ENCODE measurements at regions not wholly inside any gene's neighbourhood (a gene's known extent, or its start where the extent isn't known, plus 50 kb on each side); places are given as distances from the start of the nearest gene placed in this dataset.

- no CpG with 5 or more reads among the region's 12 CpGs for WGBS, 2 donors (ENCODE audit: extremely low coverage in 2 of 2, insufficient read length in 2 of 2, insufficient replicate concordance in 1 of 2)
- no peak overlapping the region for H2BK12ac ChIP-seq (ENCODE audit: low read length)
- no peak overlapping the region for H3K9ac ChIP-seq (ENCODE audit: low read depth, low read length, poor library complexity)
- peaks cover 6 to 8% of the 10 kb centered on the region in 2 donors for H3K9me3 ChIP-seq (replicated peaks in 1 of 2; ENCODE audit: control insufficient read depth in 2 of 2, insufficient read depth in 1 of 2, low read depth in 1 of 2, low read length in 2 of 2)
- no peak overlapping the region for H2AFZ ChIP-seq (ENCODE audit: low read length)
- no peak overlapping the region for H3K18ac ChIP-seq (ENCODE audit: low read length)
- H2BK15ac ChIP-seq (ENCODE audit: low read length) = no peak overlapping the region
- no peak overlapping the region for H3K4me2 ChIP-seq (ENCODE audit: insufficient read depth, low read length, poor library complexity, severe bottlenecking)
- no peak for DNase-seq (ENCODE audit: low spot score)
- H3K14ac ChIP-seq (ENCODE audit: low read length) = no peak overlapping the region
- H2AK5ac ChIP-seq (ENCODE audit: low read depth, low read length) = peak overlapping the region; percentile 21
- H2BK5ac ChIP-seq (ENCODE audit: low read length) = peak overlapping the region; percentile 29
- H3K27ac ChIP-seq (replicated peaks; ENCODE audit: low read length) = no peak overlapping the region
- H3K79me1 ChIP-seq (ENCODE audit: low read depth, low read length) = no peaks in the 10 kb centered on the region
- peaks cover 0 to 6% of the 10 kb centered on the region in 2 donors for H3K4me1 ChIP-seq (ENCODE audit: control insufficient read depth in 2 of 2, insufficient read depth in 1 of 2, low read depth in 1 of 2, low read length in 2 of 2)
- peak overlapping the region; percentile 29 for H4K8ac ChIP-seq (ENCODE audit: low read depth, low read length)
- H3K23ac ChIP-seq (ENCODE audit: low read depth, low read length, poor library complexity) = no peak overlapping the region
- no peak overlapping the region for H2BK120ac ChIP-seq (ENCODE audit: low read depth, low read length)
- H3K27me3 ChIP-seq (ENCODE audit: control insufficient read depth in 3 of 3, insufficient read depth in 3 of 3, low read depth in 1 of 3, low read length in 3 of 3) = no peaks in the 10 kb centered on the region
- no peak overlapping the region for H3K4me3 ChIP-seq (ENCODE audit: low read length in 2 of 2)
- H3K36me3 ChIP-seq (replicated peaks in 1 of 2; ENCODE audit: control insufficient read depth in 2 of 2, insufficient read depth in 2 of 2, low read length in 2 of 2) = no peaks in the 10 kb centered on the region
- H3K4ac ChIP-seq (ENCODE audit: low read length) = no peak overlapping the region
- no peak overlapping the region for H4K91ac ChIP-seq (ENCODE audit: low read depth, low read length, poor library complexity)
These were observed 613.3 kb upstream of the CADM1 start for GRCh38 chr11:116117331-116118137.

- no CpG with 5 or more reads among the region's 1 CpG for WGBS, 2 donors (ENCODE audit: extremely low coverage in 2 of 2, insufficient read length in 2 of 2, insufficient replicate concordance in 1 of 2)
These were observed 611.6 kb upstream of the CADM1 start for GRCh38 chr11:116115801-116116200.

GRCh38 chr11:116114198-116114651 lies 610.0 kb upstream of the CADM1 start:
- no peak overlapping the region for H3K14ac ChIP-seq (ENCODE audit: low read length)
- H2AFZ ChIP-seq (ENCODE audit: low read length) = peak overlapping the region; percentile 24
- peak overlapping the region; percentile 2 for H2BK12ac ChIP-seq (ENCODE audit: low read length)
- H3K4me1 ChIP-seq (ENCODE audit: control insufficient read depth in 2 of 2, insufficient read depth in 1 of 2, low read depth in 1 of 2, low read length in 2 of 2) = peaks cover 0 to 13% of the 10 kb centered on the region in 2 donors
- no peak overlapping the region for H4K91ac ChIP-seq (ENCODE audit: low read depth, low read length, poor library complexity)
- H4K8ac ChIP-seq (ENCODE audit: low read depth, low read length) = no peak overlapping the region
- no peaks in the 10 kb centered on the region for H3K36me3 ChIP-seq (replicated peaks in 1 of 2; ENCODE audit: control insufficient read depth in 2 of 2, insufficient read depth in 2 of 2, low read length in 2 of 2)
- H2BK5ac ChIP-seq (ENCODE audit: low read length) = no peak overlapping the region
- H3K4me2 ChIP-seq (ENCODE audit: insufficient read depth, low read length, poor library complexity, severe bottlenecking) = no peak overlapping the region
- no peak overlapping the region for H2BK15ac ChIP-seq (ENCODE audit: low read length)
- no peak overlapping the region for H3K18ac ChIP-seq (ENCODE audit: low read length)
- H2AK5ac ChIP-seq (ENCODE audit: low read depth, low read length) = no peak overlapping the region
- H3K27ac ChIP-seq (replicated peaks; ENCODE audit: low read length) = peak overlapping the region; percentile 86
- no peaks in the 10 kb centered on the region for H3K79me1 ChIP-seq (ENCODE audit: low read depth, low read length)
- no CpG with 5 or more reads among the region's 8 CpGs for WGBS, 2 donors (ENCODE audit: extremely low coverage in 2 of 2, insufficient read length in 2 of 2, insufficient replicate concordance in 1 of 2)
- peaks cover 6 to 8% of the 10 kb centered on the region in 2 donors for H3K9me3 ChIP-seq (replicated peaks in 1 of 2; ENCODE audit: control insufficient read depth in 2 of 2, insufficient read depth in 1 of 2, low read depth in 1 of 2, low read length in 2 of 2)
- H3K27me3 ChIP-seq (ENCODE audit: control insufficient read depth in 3 of 3, insufficient read depth in 3 of 3, low read depth in 1 of 3, low read length in 3 of 3) = no peaks in the 10 kb centered on the region
- DNase-seq (ENCODE audit: low spot score) = peak; percentile 26
- no peak overlapping the region for H3K23ac ChIP-seq (ENCODE audit: low read depth, low read length, poor library complexity)
- no peak overlapping the region for H3K4ac ChIP-seq (ENCODE audit: low read length)
- H2BK120ac ChIP-seq (ENCODE audit: low read depth, low read length) = no peak overlapping the region
- no peak overlapping the region for H3K9ac ChIP-seq (ENCODE audit: low read depth, low read length, poor library complexity)
- H3K4me3 ChIP-seq (ENCODE audit: low read length in 2 of 2) = no peak overlapping the region

More at GRCh38 chr11:116115801-116116200, 611.6 kb upstream of the CADM1 start:
- Histone ChIP-seq H3K4me2 (ENCODE audit: insufficient read depth, low read length, poor library complexity, severe bottlenecking) (no peak overlapping the region), H3K4me1 (ENCODE audit: control insufficient read depth in 2 of 2, insufficient read depth in 1 of 2, low read depth in 1 of 2, low read length in 2 of 2) (peaks cover 0 to 13% of the 10 kb centered on the region in 2 donors), H3K18ac (ENCODE audit: low read length) (no peak overlapping the region), H2BK12ac (ENCODE audit: low read length) (no peak overlapping the region), H3K27ac (replicated peaks; ENCODE audit: low read length) (no peak overlapping the region), H4K91ac (ENCODE audit: low read depth, low read length, poor library complexity) (no peak overlapping the region), H3K27me3 (ENCODE audit: control insufficient read depth in 3 of 3, insufficient read depth in 3 of 3, low read depth in 1 of 3, low read length in 3 of 3) (no peaks in the 10 kb centered on the region), H2BK120ac (ENCODE audit: low read depth, low read length) (no peak overlapping the region), H2BK5ac (ENCODE audit: low read length) (no peak overlapping the region), H3K14ac (ENCODE audit: low read length) (no peak overlapping the region), H3K4ac (ENCODE audit: low read length) (no peak overlapping the region), H3K9ac (ENCODE audit: low read depth, low read length, poor library complexity) (no peak overlapping the region), H3K23ac (ENCODE audit: low read depth, low read length, poor library complexity) (no peak overlapping the region), H2AK5ac (ENCODE audit: low read depth, low read length) (no peak overlapping the region), H3K4me3 (ENCODE audit: low read length in 2 of 2) (no peak overlapping the region), H3K9me3 (replicated peaks in 1 of 2; ENCODE audit: control insufficient read depth in 2 of 2, insufficient read depth in 1 of 2, low read depth in 1 of 2, low read length in 2 of 2) (peaks cover 6 to 8% of the 10 kb centered on the region in 2 donors), H2AFZ (ENCODE audit: low read length) (no peak overlapping the region), H4K8ac (ENCODE audit: low read depth, low read length) (no peak overlapping the region), H3K36me3 (replicated peaks in 1 of 2; ENCODE audit: control insufficient read depth in 2 of 2, insufficient read depth in 2 of 2, low read length in 2 of 2) (no peaks in the 10 kb centered on the region), H3K79me1 (ENCODE audit: low read depth, low read length) (no peaks in the 10 kb centered on the region), H2BK15ac (ENCODE audit: low read length) (no peak overlapping the region)
- no peak for DNase-seq (ENCODE audit: low spot score)

- Histone ChIP-seq H3K4me1 (ENCODE audit: control insufficient read depth in 2 of 2, insufficient read depth in 1 of 2, low read depth in 1 of 2, low read length in 2 of 2) (peaks cover 0 to 13% of the 10 kb centered on the region in 2 donors), H3K4me2 (ENCODE audit: insufficient read depth, low read length, poor library complexity, severe bottlenecking) (no peak overlapping the region), H2AFZ (ENCODE audit: low read length) (no peak overlapping the region), H3K4ac (ENCODE audit: low read length) (no peak overlapping the region), H3K27me3 (ENCODE audit: control insufficient read depth in 3 of 3, insufficient read depth in 3 of 3, low read depth in 1 of 3, low read length in 3 of 3) (no peaks in the 10 kb centered on the region), H3K23ac (ENCODE audit: low read depth, low read length, poor library complexity) (no peak overlapping the region), H2BK12ac (ENCODE audit: low read length) (no peak overlapping the region), H3K4me3 (ENCODE audit: low read length in 2 of 2) (no peak overlapping the region), H4K91ac (ENCODE audit: low read depth, low read length, poor library complexity) (no peak overlapping the region), H4K8ac (ENCODE audit: low read depth, low read length) (no peak overlapping the region), H3K18ac (ENCODE audit: low read length) (no peak overlapping the region), H3K79me1 (ENCODE audit: low read depth, low read length) (no peaks in the 10 kb centered on the region), H3K9me3 (replicated peaks in 1 of 2; ENCODE audit: control insufficient read depth in 2 of 2, insufficient read depth in 1 of 2, low read depth in 1 of 2, low read length in 2 of 2) (peaks cover 6 to 8% of the 10 kb centered on the region in 2 donors), H3K36me3 (replicated peaks in 1 of 2; ENCODE audit: control insufficient read depth in 2 of 2, insufficient read depth in 2 of 2, low read length in 2 of 2) (no peaks in the 10 kb centered on the region), H2BK5ac (ENCODE audit: low read length) (no peak overlapping the region), H2BK15ac (ENCODE audit: low read length) (no peak overlapping the region), H2AK5ac (ENCODE audit: low read depth, low read length) (no peak overlapping the region), H3K27ac (replicated peaks; ENCODE audit: low read length) (no peak overlapping the region), H3K9ac (ENCODE audit: low read depth, low read length, poor library complexity) (no peak overlapping the region), H2BK120ac (ENCODE audit: low read depth, low read length) (no peak overlapping the region), H3K14ac (ENCODE audit: low read length) (no peak overlapping the region)
- no CpG with 5 or more reads among the region's 9 CpGs for WGBS, 2 donors (ENCODE audit: extremely low coverage in 2 of 2, insufficient read length in 2 of 2, insufficient replicate concordance in 1 of 2)
- no peak for DNase-seq (ENCODE audit: low spot score)
These were observed 608.1 kb upstream of the CADM1 start for GRCh38 chr11:116112087-116112935.

Data from neuronal stem cell (in vitro differentiated cells).